AG10803 (cell line): ENCODE measurements at regions not wholly inside any gene's neighbourhood (a gene's known extent, or its start where the extent isn't known, plus 50 kb on each side); places are given as distances from the start of the nearest gene placed in this dataset.

ENCODE experiments used
- DNase-seq: peaks from one replicate; pipeline ENCODE4 v3.0.0; 2010; ENCODE audit warnings: low read depth
- H3K4me3 ChIP-seq: 2 replicates; pipeline ENCODE4 v1.5.1; 2011; ENCODE audit warnings: mild to moderate bottlenecking, low read length, control low read depth
- CTCF ChIP-seq: conservative IDR thresholded peaks from 2 replicates; pipeline ENCODE4 v1.5.1; 2011; ENCODE audit warnings: mild to moderate bottlenecking, low read length, control low read depth, inconsistent platforms

- no peak overlapping the region for H3K4me3 ChIP-seq
- DNase-seq, result no peak
- TF ChIP-seq CTCF, result no peak
Observed at GRCh38 chr13:103297083-103297482, 230.9 kb upstream of the SLC10A2 start.

GRCh38 chr13:103291798-103292572 is 225.8 kb upstream of the SLC10A2 start:
- no peak for DNase-seq
- no peak for TF ChIP-seq CTCF
- H3K4me3 ChIP-seq, result no peak overlapping the region

- DNase-seq, result no peak
- no peak overlapping the region for H3K4me3 ChIP-seq
- no peak for TF ChIP-seq CTCF
Observed at GRCh38 chr13:103291226-103291625, 225.0 kb upstream of the SLC10A2 start.

- TF ChIP-seq CTCF, result no peak
- no peak overlapping the region for H3K4me3 ChIP-seq
- DNase-seq, result no peak
Observed at GRCh38 chr13:103289681-103290080, 223.5 kb upstream of the SLC10A2 start.

- TF ChIP-seq CTCF, result no peak
- H3K4me3 ChIP-seq, result no peak overlapping the region
- DNase-seq, result no peak
Observed at GRCh38 chr13:103288114-103288513, 221.9 kb upstream of the SLC10A2 start.

- no peak for TF ChIP-seq CTCF
- H3K4me3 ChIP-seq, result no peak overlapping the region
- DNase-seq, result no peak
Observed at GRCh38 chr13:103287659-103288058, 221.4 kb upstream of the SLC10A2 start.

GRCh38 chr13:103284466-103284865 is 218.2 kb upstream of the SLC10A2 start:
- DNase-seq, result no peak
- H3K4me3 ChIP-seq, result no peak overlapping the region
- TF ChIP-seq CTCF, result no peak
